ENCODE measurements at regions not wholly inside any gene's neighbourhood (a gene's known extent, or its start where the extent isn't known, plus 50 kb on each side); places are given as distances from the start of the nearest gene placed in this dataset.

GRCh38 chr1:201624741-201625225 is 85.9 kb downstream of the NAV1 start:
- Histone ChIP-seq H3K27me3 (no peaks in the 10 kb centered on the region), H3K4me3 (no peak overlapping the region), H3K4me1 (peaks cover 3 to 37% (median 22%) of the 10 kb centered on the region in 9 donors), H3K36me3 (peaks cover 0 to 32% (median 0%) of the 10 kb centered on the region in 9 donors), H3K9me3 (no peaks in the 10 kb centered on the region), H3K27ac (no peak overlapping the region)
- no peak for TF ChIP-seq CTCF (IDR thresholded peaks at IDR 0.05)
- ATAC-seq: no peak
- 86% methylated on average over 4 of the region's 4 CpGs for whole genome bisulfite sequencing, 2 donors
- no peak for DNase-seq
- intact Hi-C loops (cut with DNase I): no loop called here

- peaks cover 0 to 37% (median 0%) of the 10 kb centered on the region in 9 donors for H3K36me3 ChIP-seq
- H3K4me3 ChIP-seq: no peak overlapping the region
- no peaks in the 10 kb centered on the region for H3K27me3 ChIP-seq
- no peaks in the 10 kb centered on the region for H3K9me3 ChIP-seq
- no peak for DNase-seq
- peak overlapping the region in 1 of 10 donors; percentile 34 for H3K27ac ChIP-seq
- ATAC-seq: peak in 2 of 8 donors; percentile 25 to 76
- TF ChIP-seq CTCF (IDR thresholded peaks at IDR 0.05): no peak
- intact Hi-C loops (cut with DNase I): no loop called here
- WGBS, 2 donors: 72 to 79% methylated on average over 3 of the region's 3 CpGs
- H3K4me1 ChIP-seq: peaks cover 4 to 39% (median 27%) of the 10 kb centered on the region in 9 donors
Observed at GRCh38 chr1:201625226-201625761, 86.4 kb downstream of the NAV1 start.

- H3K9me3 ChIP-seq: no peaks in the 10 kb centered on the region
- intact Hi-C loops (cut with DNase I): loop anchor here in 1 of 10 donors (2.0 kb wide), 1 partner anchor 17 kb away; no protein-coding TSS in a partner anchor
- TF ChIP-seq CTCF (IDR thresholded peaks at IDR 0.05): no peak
- H3K27me3 ChIP-seq: no peaks in the 10 kb centered on the region
- no peak overlapping the region for H3K4me3 ChIP-seq
- H3K4me1 ChIP-seq: peaks cover 6 to 45% (median 33%) of the 10 kb centered on the region in 9 donors
- H3K36me3 ChIP-seq: peaks cover 0 to 43% (median 0%) of the 10 kb centered on the region in 9 donors
- peak overlapping the region in 1 of 10 donors; percentile 34 for H3K27ac ChIP-seq
- WGBS, 2 donors: 97 to 98% methylated on average over 3 of the region's 3 CpGs
- no peak for ATAC-seq
- no peak for DNase-seq
Observed at GRCh38 chr1:201625851-201626251, 86.9 kb downstream of the NAV1 start.

- no peak overlapping the region for H3K27ac ChIP-seq
Observed at GRCh38 chr1:201626629-201627275, 87.8 kb downstream of the NAV1 start.

More at GRCh38 chr1:201626629-201627275, 87.8 kb downstream of the NAV1 start:
- Histone ChIP-seq H3K4me3 (no peak overlapping the region), H3K4me1 (peaks cover 8 to 48% (median 36%) of the 10 kb centered on the region in 9 donors), H3K36me3 (peaks cover 0 to 52% (median 0%) of the 10 kb centered on the region in 9 donors), H3K9me3 (no peaks in the 10 kb centered on the region), H3K27me3 (no peaks in the 10 kb centered on the region)
- DNase-seq: no peak
- intact Hi-C loops (cut with DNase I): loop anchor here in 1 of 10 donors (2.0 kb wide), 1 partner anchor 18 kb away; no protein-coding TSS in a partner anchor
- no peak for ATAC-seq
- 87 to 92% methylated on average over 4 of the region's 4 CpGs for WGBS, 2 donors
- TF ChIP-seq CTCF (IDR thresholded peaks at IDR 0.05): no peak

All from heart right ventricle (tissue), 16 donors.